Kidney glomerular epithelial cell (primary cell): ENCODE measurements at regions not wholly inside any gene's neighbourhood (a gene's known extent, or its start where the extent isn't known, plus 50 kb on each side); places are given as distances from the start of the nearest gene placed in this dataset.
A peak's percentile ranks its signal among the peaks of the same experiment; 100 is the strongest.
"Not testable (repeated sequence)": the region's sequence is repeated elsewhere in the genome, so short reads cannot be mapped to it uniquely, and the experiment has no call there.

Experiments
- DNase-seq: peaks from one replicate; lab custom pipeline; 2025; lab: John Stamatoyannopoulos, UW

GRCh38 chr6:119960456-119960855 lies 610.9 kb upstream of the MAN1A1 start:
- no peak for DNase-seq

DNA sequence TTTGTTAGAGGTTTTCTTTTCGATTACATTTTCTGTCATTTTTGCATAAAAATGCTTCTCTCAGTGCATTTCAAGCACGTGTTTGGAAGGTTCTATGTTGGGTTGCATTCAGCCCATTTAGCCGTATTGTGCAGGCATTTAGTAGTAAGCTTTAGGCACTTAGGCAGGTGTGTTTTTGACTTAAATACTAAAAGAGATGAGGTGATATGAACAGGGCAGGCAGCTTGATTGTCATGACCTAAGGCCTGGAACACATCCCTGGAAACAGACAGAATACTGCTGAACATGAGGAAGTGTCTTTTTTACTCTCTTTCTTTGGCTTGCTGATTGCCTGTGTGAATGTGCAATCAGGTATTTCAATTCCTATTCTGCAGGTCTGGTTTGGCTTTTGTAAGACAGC lies 610.5 kb upstream of the MAN1A1 start:
- no peak for DNase-seq

DNA sequence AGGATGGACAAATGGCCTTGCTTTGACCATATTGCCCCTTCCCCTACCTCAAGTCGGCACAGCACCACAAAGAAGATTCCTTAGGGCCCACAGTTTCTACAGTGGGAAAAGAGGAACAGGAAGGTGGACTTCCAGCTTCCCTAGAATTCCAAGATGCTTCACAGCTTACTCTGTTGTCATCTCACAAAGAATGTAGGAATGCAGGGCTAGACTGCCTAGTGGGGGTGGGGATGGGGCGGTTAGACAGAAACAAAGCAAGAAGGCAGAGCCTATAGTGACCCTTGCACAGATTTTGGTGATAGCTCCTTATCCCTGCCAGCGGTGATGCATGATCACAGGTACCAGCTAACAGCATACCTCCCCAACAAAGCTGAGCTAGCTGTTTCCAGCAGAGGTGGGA lies 607.6 kb upstream of the MAN1A1 start:
- no peak for DNase-seq

DNA sequence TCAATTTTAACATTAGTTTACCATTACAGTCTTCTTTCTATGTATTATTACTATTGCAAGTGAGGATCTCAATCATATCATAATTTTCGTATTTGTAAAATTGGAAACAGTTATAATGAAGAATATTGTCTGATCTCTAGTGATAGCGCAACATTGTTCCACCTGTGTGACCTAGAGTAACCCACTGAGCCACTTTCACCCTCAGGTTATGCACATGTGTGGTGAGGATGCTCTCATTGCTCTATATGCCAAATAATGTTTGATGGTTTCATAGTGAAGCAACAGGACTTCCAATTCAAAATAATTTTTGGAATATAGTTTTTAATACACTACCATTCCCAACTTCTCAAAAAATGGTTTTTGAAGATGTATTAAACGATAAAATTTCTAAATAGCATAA lies 603.1 kb upstream of the MAN1A1 start:
- no peak for DNase-seq

DNA sequence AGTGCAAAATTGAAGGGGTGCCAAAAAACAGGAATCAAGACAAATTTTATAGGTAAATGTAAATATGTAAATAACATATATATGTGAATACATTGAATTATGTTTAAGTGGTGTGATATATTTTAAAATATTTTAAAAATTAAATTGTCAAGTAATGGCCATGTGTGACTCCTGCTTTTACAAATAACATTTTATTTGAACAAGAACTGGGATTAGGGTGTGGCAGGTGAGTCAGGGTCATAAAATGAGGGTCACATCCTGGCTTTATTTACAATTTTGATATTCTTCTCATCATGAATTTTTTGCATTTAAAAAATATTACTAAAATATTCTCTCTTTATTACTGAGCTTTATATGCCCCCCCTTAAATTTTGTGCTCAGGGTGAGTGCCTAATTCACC lies 601.1 kb upstream of the MAN1A1 start:
- no peak for DNase-seq

GRCh38 chr6:119942078-119942752 lies 592.7 kb upstream of the MAN1A1 start:
- DNase-seq = no peak

- no peak for DNase-seq
Measured at GRCh38 chr6:119938752-119939151, 589.2 kb upstream of the MAN1A1 start.

GRCh38 chr6:119934816-119935215 lies 585.3 kb upstream of the MAN1A1 start:
- DNase-seq = no peak

DNA sequence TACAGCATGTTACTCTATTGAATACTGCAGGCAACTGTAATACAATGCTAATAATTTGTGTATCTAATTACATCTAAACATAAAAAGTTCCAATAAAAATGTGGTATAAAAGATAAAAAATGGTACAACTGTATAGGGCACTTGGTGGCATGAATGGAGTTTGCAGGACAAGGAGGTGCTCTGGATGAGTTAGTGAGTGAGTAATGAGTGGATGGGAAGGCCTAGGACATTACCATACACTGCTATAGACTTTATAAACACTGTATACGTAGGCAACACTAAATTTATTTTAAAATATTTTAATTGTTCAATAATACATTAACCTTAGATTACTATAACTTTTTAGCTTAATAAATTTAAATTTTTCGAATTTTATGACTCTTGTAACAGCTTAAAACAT lies 579.6 kb upstream of the MAN1A1 start:
- DNase-seq = no peak

GRCh38 chr6:119924888-119925287 lies 575.3 kb upstream of the MAN1A1 start:
- not testable (repeated sequence) for DNase-seq

DNA sequence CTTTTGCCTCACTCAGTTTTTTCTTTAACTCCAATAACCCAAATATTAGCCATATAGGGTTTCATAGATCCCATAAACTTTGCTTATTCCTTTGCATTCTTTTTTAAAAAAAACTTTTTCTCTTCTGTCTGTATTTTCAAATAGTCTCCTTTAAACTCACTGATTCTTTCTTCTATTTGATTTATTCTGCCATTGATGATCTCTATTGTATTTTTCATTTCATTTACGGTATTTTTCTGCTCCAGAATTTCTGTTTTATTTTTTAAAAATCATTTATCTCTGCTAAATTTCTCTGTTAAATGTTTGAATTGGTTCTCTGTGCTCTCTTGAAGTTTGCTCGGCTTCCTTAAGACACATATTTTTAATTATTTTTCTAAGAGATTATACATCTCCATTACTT lies 573.3 kb upstream of the MAN1A1 start:
- DNase-seq = no peak

DNA sequence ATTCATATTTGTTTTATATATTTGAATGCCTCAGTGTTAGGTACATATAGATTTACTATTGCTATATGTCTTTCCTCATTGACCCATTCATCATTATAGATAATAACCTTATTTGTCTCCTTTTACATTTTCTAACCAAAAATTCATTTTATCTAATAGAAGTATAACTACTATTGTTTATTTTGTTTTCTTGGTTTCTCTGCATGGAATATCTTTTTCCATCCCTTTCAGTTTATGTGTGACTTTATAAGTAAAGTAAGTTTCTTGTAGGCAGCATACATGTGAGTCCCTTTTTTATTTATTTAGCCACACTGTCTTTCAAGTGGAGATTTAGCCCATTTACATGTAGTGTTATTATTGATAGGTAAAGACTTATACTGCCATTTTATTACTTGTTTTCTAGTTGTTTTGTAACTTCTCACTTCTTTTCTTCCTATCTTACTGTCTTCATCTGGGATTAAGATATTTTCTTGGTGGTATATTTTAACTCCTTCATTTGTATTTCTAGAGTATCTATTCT lies 572.0 kb upstream of the MAN1A1 start:
- DNase-seq = no peak

- no peak for DNase-seq
Measured at GRCh38 chr6:119917186-119917585, 567.6 kb upstream of the MAN1A1 start.

DNA sequence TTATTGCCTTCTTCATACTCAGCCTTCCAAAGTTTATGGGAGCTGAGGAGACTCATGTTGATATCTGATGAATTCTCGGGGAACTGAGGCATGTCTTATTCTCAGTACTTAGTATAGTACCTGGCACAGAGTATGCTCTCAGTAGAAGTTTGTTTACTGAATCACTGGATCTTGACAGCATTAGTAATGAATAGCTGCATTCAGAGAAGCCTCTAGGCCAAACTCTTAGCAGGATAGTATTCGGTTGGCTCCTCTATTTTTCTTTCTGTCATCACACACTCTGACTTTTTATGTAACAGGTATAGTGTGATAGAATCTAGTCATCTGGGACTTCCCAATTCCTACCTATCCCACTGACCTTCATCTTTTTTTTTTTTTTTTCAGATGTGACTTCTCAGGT lies 566.4 kb upstream of the MAN1A1 start:
- DNase-seq = no peak

- no peak for DNase-seq
Measured at GRCh38 chr6:119908157-119908556, 558.6 kb upstream of the MAN1A1 start.

- no peak for DNase-seq
Measured at GRCh38 chr6:119902681-119903080, 553.1 kb upstream of the MAN1A1 start.

DNA sequence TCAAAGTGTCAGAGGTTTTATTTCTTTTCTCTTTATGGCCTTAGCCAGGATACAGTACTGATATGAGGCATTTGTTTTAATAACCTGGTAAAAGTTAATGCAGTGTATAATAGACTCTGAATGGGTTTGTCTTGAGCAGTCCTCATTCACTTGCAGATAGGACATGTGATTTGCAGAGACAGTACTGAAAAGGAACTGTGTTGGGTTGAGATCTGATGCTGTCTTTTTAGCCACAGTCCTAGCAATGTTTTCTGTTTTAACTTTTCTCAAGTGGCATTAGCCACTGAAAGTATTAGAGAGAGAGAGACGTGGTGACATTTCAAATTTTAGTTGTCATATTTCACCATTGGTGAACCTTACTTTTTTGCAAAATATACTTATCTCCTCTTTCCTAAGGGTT lies 547.2 kb upstream of the MAN1A1 start:
- no peak for DNase-seq

- peak; percentile 22 for DNase-seq
Measured at GRCh38 chr6:119895626-119896025, 546.1 kb upstream of the MAN1A1 start.

DNA sequence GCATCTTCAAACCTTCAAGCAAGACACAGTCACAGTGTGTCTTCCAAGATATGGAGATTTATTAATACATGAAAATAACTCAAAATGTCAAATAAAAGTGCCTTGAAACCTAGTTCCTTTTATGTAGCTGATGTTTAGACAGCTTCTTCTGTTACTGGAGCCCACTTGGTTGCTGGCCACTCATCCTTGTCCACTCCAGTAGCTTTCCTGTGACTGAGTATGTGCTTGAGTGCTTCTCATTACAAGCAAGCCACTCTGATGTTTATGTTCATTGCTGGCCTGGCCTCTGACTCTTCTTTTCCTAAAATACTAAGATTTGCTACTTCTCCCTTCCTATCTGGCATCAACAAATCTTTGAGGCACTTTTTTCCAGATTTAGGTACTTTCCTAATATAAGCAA lies 545.2 kb upstream of the MAN1A1 start:
- DNase-seq = peak; percentile 17

DNA sequence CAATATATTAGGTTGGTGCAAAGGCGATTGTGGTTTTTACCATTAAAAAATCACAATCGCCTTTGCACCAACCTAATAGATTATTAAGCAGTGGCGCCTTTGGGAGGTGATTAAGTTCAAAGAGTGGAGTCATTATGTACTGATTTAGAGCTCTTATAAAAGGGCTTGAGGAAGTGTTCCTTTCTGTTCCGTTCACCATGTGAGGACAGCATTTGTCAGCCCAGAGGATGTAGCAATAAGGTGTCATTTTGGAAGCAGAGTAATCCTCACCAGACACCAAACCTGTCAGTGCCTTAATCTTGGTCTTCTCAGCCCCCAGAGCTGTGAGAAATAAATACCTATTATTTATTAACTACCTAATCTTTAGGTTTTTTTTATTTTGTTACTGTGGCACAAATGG lies 542.1 kb upstream of the MAN1A1 start:
- no peak for DNase-seq

DNA sequence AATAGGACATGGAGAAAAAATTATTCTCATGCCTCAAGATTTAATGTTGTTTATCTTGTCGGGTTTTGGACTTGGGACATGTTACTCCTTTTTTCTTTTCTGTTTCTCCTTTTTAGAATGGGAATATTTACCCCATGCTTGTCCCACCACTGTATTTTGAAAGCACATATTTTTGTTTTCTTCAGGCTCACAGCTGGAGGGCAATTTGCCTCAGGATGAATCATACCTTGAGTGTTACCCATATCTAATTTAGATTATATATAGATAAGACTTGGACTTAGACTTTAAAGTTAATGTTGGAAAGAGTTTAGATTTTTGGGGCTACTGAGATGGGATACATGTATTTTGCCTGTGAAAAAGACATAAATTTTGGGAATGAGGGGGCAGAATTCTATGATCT lies 541.6 kb upstream of the MAN1A1 start:
- no peak for DNase-seq

GRCh38 chr6:119890470-119890869 lies 540.9 kb upstream of the MAN1A1 start:
- DNase-seq = no peak

DNA sequence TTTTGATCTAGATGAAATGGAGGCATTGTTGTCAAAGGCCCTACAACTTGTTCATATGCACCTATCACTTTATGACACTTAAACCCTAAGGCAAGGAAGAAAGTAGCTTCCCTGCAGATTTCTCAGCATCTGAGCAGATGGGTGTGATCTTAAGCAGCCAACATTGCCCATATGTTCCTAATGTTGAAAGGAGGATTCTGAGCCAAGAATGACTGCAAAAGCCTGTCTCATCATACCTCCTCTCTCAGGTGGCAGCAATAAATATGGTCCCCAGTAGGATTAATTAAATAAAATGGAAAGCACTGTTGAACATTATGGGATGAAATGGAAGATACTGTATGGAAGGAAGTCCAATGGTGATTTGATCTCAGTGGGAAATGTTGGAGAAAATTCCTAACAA lies 538.1 kb upstream of the MAN1A1 start:
- no peak for DNase-seq

DNA sequence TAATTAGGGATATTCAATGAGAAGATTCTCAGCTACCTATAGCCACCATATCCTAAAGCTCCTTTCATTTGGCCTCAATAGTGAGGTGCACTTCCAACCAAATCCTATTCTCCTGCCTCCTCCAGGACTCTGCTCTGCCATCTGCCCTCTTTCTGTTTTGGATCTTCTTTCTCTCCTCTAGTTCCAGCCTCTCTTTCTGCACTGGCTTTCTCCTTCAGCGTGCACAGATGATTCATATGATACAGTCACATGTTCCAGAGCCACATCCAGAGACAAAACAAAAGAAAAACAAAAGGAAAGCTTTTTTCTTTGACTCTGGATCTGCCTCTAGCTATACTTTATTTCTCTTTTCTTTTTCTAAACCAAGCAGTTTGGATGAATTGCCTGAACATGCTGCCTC lies 531.9 kb upstream of the MAN1A1 start:
- no peak for DNase-seq
